ENCODE measurements at regions not wholly inside any gene's neighbourhood (a gene's known extent, or its start where the extent isn't known, plus 50 kb on each side); places are given as distances from the start of the nearest gene placed in this dataset.

GRCh38 chr2:82143343-82143742, 1838.8 kb upstream of the LRRTM1 start:
- Histone ChIP-seq H3K9ac (ENCODE audit: low read length) (no peak overlapping the region), H3K4me1 (ENCODE audit: control insufficient read depth, insufficient read depth, low read length) (no peaks in the 10 kb centered on the region), H3K9me3 (ENCODE audit: control insufficient read depth, low read length) (no peaks in the 10 kb centered on the region), H3K36me3 (ENCODE audit: control insufficient read depth, insufficient read depth, low read length, severe bottlenecking) (no peaks in the 10 kb centered on the region), H3K4me3 (ENCODE audit: low read length) (no peak overlapping the region), H3K27me3 (replicated peaks; ENCODE audit: control insufficient read depth, insufficient read depth, low read length) (no peaks in the 10 kb centered on the region)
- DNase-seq (ENCODE audit: low read depth): no peak

- no peaks in the 10 kb centered on the region for H3K4me1 ChIP-seq (ENCODE audit: control insufficient read depth, insufficient read depth, low read length)
- H3K4me3 ChIP-seq (ENCODE audit: low read length): no peak overlapping the region
- DNase-seq (ENCODE audit: low read depth): no peak
- H3K27me3 ChIP-seq (replicated peaks; ENCODE audit: control insufficient read depth, insufficient read depth, low read length): no peaks in the 10 kb centered on the region
- H3K9me3 ChIP-seq (ENCODE audit: control insufficient read depth, low read length): no peaks in the 10 kb centered on the region
- H3K36me3 ChIP-seq (ENCODE audit: control insufficient read depth, insufficient read depth, low read length, severe bottlenecking): no peaks in the 10 kb centered on the region
- H3K9ac ChIP-seq (ENCODE audit: low read length): no peak overlapping the region
These were observed 1835.5 kb upstream of the LRRTM1 start for GRCh38 chr2:82139979-82140611.

- no peaks in the 10 kb centered on the region for H3K36me3 ChIP-seq (ENCODE audit: control insufficient read depth, insufficient read depth, low read length, severe bottlenecking)
- no peak overlapping the region for H3K9ac ChIP-seq (ENCODE audit: low read length)
These were observed 1832.9 kb upstream of the LRRTM1 start for GRCh38 chr2:82137441-82137840.

GRCh38 chr2:82128051-82128450, 1823.5 kb upstream of the LRRTM1 start:
- Histone ChIP-seq H3K4me1 (ENCODE audit: control insufficient read depth, insufficient read depth, low read length) (no peaks in the 10 kb centered on the region), H3K9me3 (ENCODE audit: control insufficient read depth, low read length) (no peaks in the 10 kb centered on the region), H3K9ac (ENCODE audit: low read length) (no peak overlapping the region), H3K36me3 (ENCODE audit: control insufficient read depth, insufficient read depth, low read length, severe bottlenecking) (no peaks in the 10 kb centered on the region), H3K4me3 (ENCODE audit: low read length) (no peak overlapping the region), H3K27me3 (replicated peaks; ENCODE audit: control insufficient read depth, insufficient read depth, low read length) (no peaks in the 10 kb centered on the region)
- DNase-seq (ENCODE audit: low read depth): no peak

More at GRCh38 chr2:82137441-82137840, 1832.9 kb upstream of the LRRTM1 start:
- Histone ChIP-seq H3K4me1 (ENCODE audit: control insufficient read depth, insufficient read depth, low read length) (no peaks in the 10 kb centered on the region), H3K4me3 (ENCODE audit: low read length) (no peak overlapping the region), H3K27me3 (replicated peaks; ENCODE audit: control insufficient read depth, insufficient read depth, low read length) (no peaks in the 10 kb centered on the region), H3K9me3 (ENCODE audit: control insufficient read depth, low read length) (no peaks in the 10 kb centered on the region)
- DNase-seq (ENCODE audit: low read depth): no peak

GRCh38 chr2:82124629-82125028, 1820.1 kb upstream of the LRRTM1 start:
- no peak for DNase-seq (ENCODE audit: low read depth)
- Histone ChIP-seq H3K9me3 (ENCODE audit: control insufficient read depth, low read length) (no peaks in the 10 kb centered on the region), H3K9ac (ENCODE audit: low read length) (no peak overlapping the region)

GRCh38 chr2:82120654-82121053, 1816.1 kb upstream of the LRRTM1 start:
- Histone ChIP-seq H3K4me1 (ENCODE audit: control insufficient read depth, insufficient read depth, low read length) (no peaks in the 10 kb centered on the region), H3K4me3 (ENCODE audit: low read length) (no peak overlapping the region), H3K27me3 (replicated peaks; ENCODE audit: control insufficient read depth, insufficient read depth, low read length) (no peaks in the 10 kb centered on the region), H3K9me3 (ENCODE audit: control insufficient read depth, low read length) (no peaks in the 10 kb centered on the region), H3K9ac (ENCODE audit: low read length) (no peak overlapping the region), H3K36me3 (ENCODE audit: control insufficient read depth, insufficient read depth, low read length, severe bottlenecking) (no peaks in the 10 kb centered on the region)
- DNase-seq (ENCODE audit: low read depth): no peak

More at GRCh38 chr2:82124629-82125028, 1820.1 kb upstream of the LRRTM1 start:
- Histone ChIP-seq H3K4me1 (ENCODE audit: control insufficient read depth, insufficient read depth, low read length) (no peaks in the 10 kb centered on the region), H3K27me3 (replicated peaks; ENCODE audit: control insufficient read depth, insufficient read depth, low read length) (no peaks in the 10 kb centered on the region), H3K4me3 (ENCODE audit: low read length) (no peak overlapping the region), H3K36me3 (ENCODE audit: control insufficient read depth, insufficient read depth, low read length, severe bottlenecking) (no peaks in the 10 kb centered on the region)

- Histone ChIP-seq H3K9ac (ENCODE audit: low read length) (no peak overlapping the region), H3K36me3 (ENCODE audit: control insufficient read depth, insufficient read depth, low read length, severe bottlenecking) (no peaks in the 10 kb centered on the region), H3K4me1 (ENCODE audit: control insufficient read depth, insufficient read depth, low read length) (no peaks in the 10 kb centered on the region), H3K9me3 (ENCODE audit: control insufficient read depth, low read length) (no peaks in the 10 kb centered on the region), H3K4me3 (ENCODE audit: low read length) (no peak overlapping the region), H3K27me3 (replicated peaks; ENCODE audit: control insufficient read depth, insufficient read depth, low read length) (no peaks in the 10 kb centered on the region)
- no peak for DNase-seq (ENCODE audit: low read depth)
These were observed 1815.6 kb upstream of the LRRTM1 start for GRCh38 chr2:82120115-82120514.

GRCh38 chr2:82109418-82109817, 1804.9 kb upstream of the LRRTM1 start:
- no peak overlapping the region for H3K4me3 ChIP-seq (ENCODE audit: low read length)
- no peaks in the 10 kb centered on the region for H3K4me1 ChIP-seq (ENCODE audit: control insufficient read depth, insufficient read depth, low read length)
- no peaks in the 10 kb centered on the region for H3K36me3 ChIP-seq (ENCODE audit: control insufficient read depth, insufficient read depth, low read length, severe bottlenecking)
- DNase-seq (ENCODE audit: low read depth): no peak
- no peaks in the 10 kb centered on the region for H3K27me3 ChIP-seq (replicated peaks; ENCODE audit: control insufficient read depth, insufficient read depth, low read length)
- no peak overlapping the region for H3K9ac ChIP-seq (ENCODE audit: low read length)
- no peaks in the 10 kb centered on the region for H3K9me3 ChIP-seq (ENCODE audit: control insufficient read depth, low read length)

GRCh38 chr2:82098617-82099016, 1794.1 kb upstream of the LRRTM1 start:
- DNase-seq (ENCODE audit: low read depth): no peak
- Histone ChIP-seq H3K9ac (ENCODE audit: low read length) (no peak overlapping the region), H3K9me3 (ENCODE audit: control insufficient read depth, low read length) (no peaks in the 10 kb centered on the region), H3K36me3 (ENCODE audit: control insufficient read depth, insufficient read depth, low read length, severe bottlenecking) (no peaks in the 10 kb centered on the region), H3K4me1 (ENCODE audit: control insufficient read depth, insufficient read depth, low read length) (no peaks in the 10 kb centered on the region), H3K4me3 (ENCODE audit: low read length) (no peak overlapping the region), H3K27me3 (replicated peaks; ENCODE audit: control insufficient read depth, insufficient read depth, low read length) (no peaks in the 10 kb centered on the region)

GRCh38 chr2:82089518-82089917, 1785.0 kb upstream of the LRRTM1 start:
- Histone ChIP-seq H3K36me3 (ENCODE audit: control insufficient read depth, insufficient read depth, low read length, severe bottlenecking) (no peaks in the 10 kb centered on the region), H3K4me3 (ENCODE audit: low read length) (no peak overlapping the region), H3K4me1 (ENCODE audit: control insufficient read depth, insufficient read depth, low read length) (no peaks in the 10 kb centered on the region), H3K9ac (ENCODE audit: low read length) (no peak overlapping the region), H3K27me3 (replicated peaks; ENCODE audit: control insufficient read depth, insufficient read depth, low read length) (no peaks in the 10 kb centered on the region), H3K9me3 (ENCODE audit: control insufficient read depth, low read length) (peaks cover 3% of the 10 kb centered on the region)
- no peak for DNase-seq (ENCODE audit: low read depth)

GRCh38 chr2:82084679-82085392, 1780.3 kb upstream of the LRRTM1 start:
- no peaks in the 10 kb centered on the region for H3K4me1 ChIP-seq (ENCODE audit: control insufficient read depth, insufficient read depth, low read length)
- no peak for DNase-seq (ENCODE audit: low read depth)
- peaks cover 3% of the 10 kb centered on the region for H3K9me3 ChIP-seq (ENCODE audit: control insufficient read depth, low read length)
- no peaks in the 10 kb centered on the region for H3K36me3 ChIP-seq (ENCODE audit: control insufficient read depth, insufficient read depth, low read length, severe bottlenecking)
- no peaks in the 10 kb centered on the region for H3K27me3 ChIP-seq (replicated peaks; ENCODE audit: control insufficient read depth, insufficient read depth, low read length)
- no peak overlapping the region for H3K4me3 ChIP-seq (ENCODE audit: low read length)
- H3K9ac ChIP-seq (ENCODE audit: low read length): no peak overlapping the region
